SK-N-SH (cell line): ENCODE measurements at regions not wholly inside any gene's neighbourhood (a gene's known extent, or its start where the extent isn't known, plus 50 kb on each side); places are given as distances from the start of the nearest gene placed in this dataset.

Experiments used
- CTCF ChIA-PET: fragments of 300-600, 350-600 bp; formaldehyde crosslinking; extraction: SDS; loops from one replicate; lab custom pipeline; 2021; lab: Yijun Ruan, JAX
- POLR2A ChIA-PET: fragments of 350-600 bp; sonication (Branson Sonifier 250); formaldehyde crosslinking; extraction: SDS; loops from one replicate; lab custom pipeline; 2020; ENCODE audit warnings: antibody characterized with exemption, inconsistent platforms; lab: Yijun Ruan, JAX
- DNase-seq: peaks from one replicate; pipeline ENCODE4 v3.0.0; 2012
- H2AFZ ChIP-seq: fragments of 200-600 bp; sonication (generic); 2 replicates; pipeline ENCODE4 v1.8.1; 2016; ENCODE audit warnings: antibody characterized with exemption, mild to moderate bottlenecking, low read depth
- H3F3A ChIP-seq: fragments of 200-600 bp; sonication (generic); replicated peaks from 2 replicates; pipeline ENCODE3; 2016; ENCODE audit warnings: antibody characterized with exemption, mild to moderate bottlenecking; ENCODE audit not compliant: insufficient read depth
- H3K27ac ChIP-seq, 2 experiments: fragments of 200-500 bp in 1 of 2; fragments of 200-600 bp in 1 of 2; sonication (Bioruptor generic) in 1 of 2; sonication (generic), shearing (Covaris generic) in 1 of 2; 2 replicates each; pipeline versions ENCODE4 v1.5.1 to v1.6.1; 2014 to 2016; ENCODE audit warnings: low read depth in 2 of 2, inconsistent platforms in 1 of 2, low read length in 1 of 2, mild to moderate bottlenecking in 1 of 2, mixed read lengths in 1 of 2
- H3K27me3 ChIP-seq: fragments of 200-600 bp; sonication (generic), shearing (Covaris generic); 2 replicates; pipeline ENCODE4 v1.6.1; 2016; ENCODE audit warnings: mixed run types; ENCODE audit not compliant: insufficient read depth
- H3K36me3 ChIP-seq, 2 experiments: fragments of 200-500 bp in 1 of 2; fragments of 200-600 bp in 1 of 2; sonication (Bioruptor generic) in 1 of 2; sonication (generic) in 1 of 2; replicated peaks in 1 of 2; 2 replicates each; pipeline versions ENCODE3 to v1.5.1; 2014 to 2016; ENCODE audit warnings: low read length in 1 of 2, mild to moderate bottlenecking in 1 of 2; ENCODE audit not compliant: insufficient read depth in 2 of 2, control insufficient read depth in 1 of 2
- H3K4me1 ChIP-seq, 2 experiments: fragments of 200-500 bp in 1 of 2; fragments of 200-600 bp in 1 of 2; sonication (Bioruptor generic) in 1 of 2; sonication (generic), shearing (Covaris generic) in 1 of 2; 2 replicates each; pipeline versions ENCODE4 v1.5.1 to v1.6.1; 2014 to 2016; ENCODE audit warnings: low read depth in 1 of 2, low read length in 1 of 2, mixed run types in 1 of 2; ENCODE audit not compliant: insufficient read depth in 2 of 2, control insufficient read depth in 1 of 2
- H3K4me2 ChIP-seq: fragments of 200-600 bp; sonication (generic), shearing (Covaris generic); 2 replicates; pipeline ENCODE4 v1.6.1; 2017; ENCODE audit warnings: mixed run types
- H3K4me3 ChIP-seq, 2 experiments: fragments of 200-500 bp in 1 of 2; fragments of 200-600 bp in 1 of 2; sonication (Bioruptor generic) in 1 of 2; sonication (generic), shearing (Covaris generic) in 1 of 2; 2 replicates each; pipeline versions ENCODE4 v1.5.1 to v1.8.1; 2014 to 2016; ENCODE audit warnings: low read depth in 2 of 2, inconsistent platforms in 1 of 2, low read length in 1 of 2, mild to moderate bottlenecking in 1 of 2, mixed read lengths in 1 of 2, moderate library complexity in 1 of 2
- H3K79me2 ChIP-seq: fragments of 200-600 bp; sonication (generic); 2 replicates; pipeline ENCODE4 v1.8.1; 2017; ENCODE audit warnings: mild to moderate bottlenecking; ENCODE audit not compliant: insufficient read depth
- H3K9ac ChIP-seq: fragments of 200-600 bp; sonication (generic); 2 replicates; pipeline ENCODE4 v1.6.1; 2017; ENCODE audit warnings: mixed run types
- H3K9me2 ChIP-seq: fragments of 200-600 bp; sonication (generic); 2 replicates; pipeline ENCODE4 v1.6.1; 2017; ENCODE audit warnings: mixed run types
- H3K9me3 ChIP-seq: fragments of 200-600 bp; sonication (generic); 2 replicates; pipeline ENCODE4 v1.6.1; 2017; ENCODE audit warnings: mixed run types, mild to moderate bottlenecking, moderate library complexity
- H4K20me1 ChIP-seq: fragments of 200-600 bp; sonication (generic); 2 replicates; pipeline ENCODE4 v1.6.1; 2017; ENCODE audit warnings: mild to moderate bottlenecking, mixed run types; ENCODE audit not compliant: insufficient read depth
- GATA2 ChIP-seq: sonication (generic); formaldehyde crosslinking; IDR thresholded peaks from 2 replicates; pipeline ENCODE4 v1.5.0; 2020; ENCODE audit warnings: mild to moderate bottlenecking, missing genetic modification reagents
- JUND ChIP-seq: IDR thresholded peaks from 2 replicates; pipeline ENCODE4 v1.4.0; 2012
- NFIC ChIP-seq: IDR thresholded peaks from 2 replicates; pipeline ENCODE4 v1.4.0; 2012; ENCODE audit warnings: borderline replicate concordance
- RAD21 ChIP-seq: IDR thresholded peaks from 2 replicates; pipeline ENCODE4 v1.6.1; 2012; ENCODE audit warnings: mild to moderate bottlenecking, low read length
- RXRA ChIP-seq: IDR thresholded peaks from 2 replicates; pipeline ENCODE4 v1.4.0; 2012; ENCODE audit warnings: low read depth, mild to moderate bottlenecking, borderline replicate concordance
- SMC3 ChIP-seq: IDR thresholded peaks from 2 replicates; pipeline ENCODE4 v1.6.1; 2012; ENCODE audit warnings: low read depth, low read length, improper control_type of control experiment
- YY1 ChIP-seq: IDR thresholded peaks from 2 replicates; pipeline ENCODE4 v1.4.0; 2012; ENCODE audit warnings: low read depth, mild to moderate bottlenecking
- WGBS: methylation state at CpG from one replicate; pipeline ENCODE4 v1.1.6; 2017; ENCODE audit warnings: low lambda C conversion rate; 5-methylcytosine and 5-hydroxymethylcytosine counted together
- TF ChIP-seq, protein P1 (sequence below): fragments of 200-600 bp; sonication (generic); IDR thresholded peaks from 2 replicates; pipeline ENCODE4 v1.6.1; 2017; ENCODE audit warnings: antibody characterized with exemption, mild to moderate bottlenecking, moderate library complexity

DNA sequence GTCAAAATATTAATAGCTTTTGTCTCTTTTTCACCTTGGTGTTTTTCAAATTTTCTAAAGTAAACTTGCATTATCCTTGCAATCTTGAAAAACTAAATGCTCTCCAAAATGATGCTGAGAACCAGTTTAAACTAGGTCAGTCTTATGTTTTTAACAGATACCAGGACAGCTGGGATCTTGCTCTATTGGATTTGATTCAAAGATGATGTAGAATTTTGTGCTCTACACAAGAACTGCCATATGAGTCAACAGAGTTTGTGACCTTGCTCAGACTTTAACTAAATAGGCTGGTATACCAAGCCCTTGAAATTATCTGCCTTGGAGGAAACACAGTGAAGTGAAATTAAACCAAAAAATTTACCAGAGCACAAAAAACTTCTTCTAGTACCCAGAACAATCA, 991.1 kb downstream of the STPG2 start:
- Histone ChIP-seq H3K9ac (no peak overlapping the region), H3K79me2 (no peaks in the 10 kb centered on the region), H3K36me3 (no peaks in the 10 kb centered on the region), H3K27me3 (no peaks in the 10 kb centered on the region), H3K9me3 (no peaks in the 10 kb centered on the region), H3K4me1 (no peaks in the 10 kb centered on the region), H3F3A (no peaks in the 10 kb centered on the region), H3K4me3 (no peak overlapping the region), H2AFZ (no peak overlapping the region), H3K4me2 (no peak overlapping the region), H3K27ac (no peak overlapping the region), H4K20me1 (no peaks in the 10 kb centered on the region), H3K9me2 (no peaks in the 10 kb centered on the region)
- no peak for DNase-seq
- ChIA-PET POLR2A (no interaction called here), CTCF (interaction anchor here (1.4 to 2.0 kb wide), 2 partner anchors 801 to 1986 kb away, joined by 4 to 5 read pairs; no protein-coding TSS in a partner anchor)
- no peak for TF ChIP-seq JUND

DNA sequence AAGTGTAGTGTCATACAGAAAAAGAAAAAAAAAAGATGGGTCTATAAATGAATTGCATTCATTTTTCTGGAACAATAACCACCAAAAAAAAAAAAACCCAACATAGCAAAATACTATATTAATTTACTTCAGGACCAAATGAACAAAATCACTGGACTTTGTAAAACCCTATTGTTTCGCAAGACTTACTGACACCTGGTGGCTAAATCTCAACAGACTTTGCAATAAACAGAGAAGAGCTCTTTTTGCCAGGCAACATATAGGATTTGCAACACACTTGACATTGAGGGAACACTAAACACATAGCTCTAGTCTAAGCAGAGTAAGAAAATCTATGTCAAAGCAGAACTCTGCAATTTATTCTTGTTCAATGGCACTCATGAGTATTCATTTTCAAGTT, 990.2 kb downstream of the STPG2 start:
- Histone ChIP-seq H3K27me3 (no peaks in the 10 kb centered on the region), H3K9me3 (no peaks in the 10 kb centered on the region)
- TF ChIP-seq YY1 (no peak), RAD21 (peak; percentile 73), SMC3 (peak; percentile 44; the same call in 1 of the 2 replicates)
- TF ChIP-seq, protein P1, sequence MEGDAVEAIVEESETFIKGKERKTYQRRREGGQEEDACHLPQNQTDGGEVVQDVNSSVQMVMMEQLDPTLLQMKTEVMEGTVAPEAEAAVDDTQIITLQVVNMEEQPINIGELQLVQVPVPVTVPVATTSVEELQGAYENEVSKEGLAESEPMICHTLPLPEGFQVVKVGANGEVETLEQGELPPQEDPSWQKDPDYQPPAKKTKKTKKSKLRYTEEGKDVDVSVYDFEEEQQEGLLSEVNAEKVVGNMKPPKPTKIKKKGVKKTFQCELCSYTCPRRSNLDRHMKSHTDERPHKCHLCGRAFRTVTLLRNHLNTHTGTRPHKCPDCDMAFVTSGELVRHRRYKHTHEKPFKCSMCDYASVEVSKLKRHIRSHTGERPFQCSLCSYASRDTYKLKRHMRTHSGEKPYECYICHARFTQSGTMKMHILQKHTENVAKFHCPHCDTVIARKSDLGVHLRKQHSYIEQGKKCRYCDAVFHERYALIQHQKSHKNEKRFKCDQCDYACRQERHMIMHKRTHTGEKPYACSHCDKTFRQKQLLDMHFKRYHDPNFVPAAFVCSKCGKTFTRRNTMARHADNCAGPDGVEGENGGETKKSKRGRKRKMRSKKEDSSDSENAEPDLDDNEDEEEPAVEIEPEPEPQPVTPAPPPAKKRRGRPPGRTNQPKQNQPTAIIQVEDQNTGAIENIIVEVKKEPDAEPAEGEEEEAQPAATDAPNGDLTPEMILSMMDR: peak; percentile 47
- TF ChIP-seq, all 33 proteins: peak for 3
- H3K4me3 ChIP-seq: no peak overlapping the region
- H3K4me2 ChIP-seq: no peak overlapping the region
- H3K36me3 ChIP-seq: no peaks in the 10 kb centered on the region
- peak; percentile 2 for DNase-seq
- H2AFZ ChIP-seq: no peak overlapping the region
- H3F3A ChIP-seq: no peaks in the 10 kb centered on the region
- no peaks in the 10 kb centered on the region for H3K79me2 ChIP-seq
- no peaks in the 10 kb centered on the region for H3K4me1 ChIP-seq
- CTCF ChIA-PET: interaction anchor here (0.6 to 2.4 kb wide), 11 partner anchors 9 to 1987 kb away, joined by 3 to 16 read pairs (median 3); no protein-coding TSS in a partner anchor
- no peak overlapping the region for H3K27ac ChIP-seq
- H3K9me2 ChIP-seq: no peaks in the 10 kb centered on the region
- no peak overlapping the region for H3K9ac ChIP-seq
- POLR2A ChIA-PET: interaction anchor here (0.6 kb wide), 1 partner anchor 834 kb away, joined by 3 read pairs; no protein-coding TSS in a partner anchor
- H4K20me1 ChIP-seq: no peaks in the 10 kb centered on the region
- WGBS: 52% methylated on average over 1 of the region's 1 CpG

DNA sequence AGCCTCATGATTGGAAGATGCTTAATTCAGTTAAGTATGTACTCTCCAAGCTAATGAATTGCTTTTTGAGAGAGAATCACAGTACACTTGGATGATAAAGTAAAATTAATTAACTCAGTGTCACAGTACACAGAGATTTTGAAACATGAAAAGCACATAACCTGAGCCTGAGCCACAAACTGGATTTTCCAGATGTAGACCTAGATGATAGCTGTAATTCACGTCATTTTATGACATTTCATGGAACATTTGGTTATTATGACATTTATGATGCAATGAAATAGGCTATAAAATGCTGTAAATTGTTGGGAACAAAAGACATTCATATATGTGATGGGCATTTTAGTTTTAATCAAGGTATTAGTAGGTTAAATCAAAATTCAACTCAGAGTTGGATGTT, 983.7 kb downstream of the STPG2 start:
- Histone ChIP-seq H3F3A (no peaks in the 10 kb centered on the region), H3K9me2 (no peaks in the 10 kb centered on the region), H3K27me3 (no peaks in the 10 kb centered on the region), H3K4me3 (no peak overlapping the region), H3K4me1 (no peaks in the 10 kb centered on the region), H3K27ac (no peak overlapping the region), H3K4me2 (no peak overlapping the region), H3K9ac (no peak overlapping the region), H3K9me3 (no peaks in the 10 kb centered on the region), H2AFZ (no peak overlapping the region), H3K36me3 (no peaks in the 10 kb centered on the region), H3K79me2 (no peaks in the 10 kb centered on the region), H4K20me1 (no peaks in the 10 kb centered on the region)
- TF ChIP-seq NFIC: no peak
- 0 out of 2 replicates have a peak, but pooled peaks have one; percentile 7 for TF ChIP-seq GATA2 (CRISPR knock-in tag)
- TF ChIP-seq RXRA: no peak
- WGBS: 16% methylated on average over 1 of the region's 1 CpG
- no peak for DNase-seq
- CTCF ChIA-PET: no interaction called here
- POLR2A ChIA-PET: no interaction called here
